ENCODE measurements at regions not wholly inside any gene's neighbourhood (a gene's known extent, or its start where the extent isn't known, plus 50 kb on each side); places are given as distances from the start of the nearest gene placed in this dataset.

- Mint-ChIP-seq H3K4me3 (no peak overlapping the region), H3K36me3 (ENCODE audit: low read depth) (no peaks in the 10 kb centered on the region), H3K9me3 (no peaks in the 10 kb centered on the region), H3K4me1 (ENCODE audit: low read depth) (no peaks in the 10 kb centered on the region), H3K27me3 (no peaks in the 10 kb centered on the region), H3K27ac (no peak overlapping the region)
- intact Hi-C loops (cut with micrococcal nuclease): no loop called here
Measured at GRCh38 chr13:108156749-108157148, 58.6 kb downstream of the LIG4 start.

DNA sequence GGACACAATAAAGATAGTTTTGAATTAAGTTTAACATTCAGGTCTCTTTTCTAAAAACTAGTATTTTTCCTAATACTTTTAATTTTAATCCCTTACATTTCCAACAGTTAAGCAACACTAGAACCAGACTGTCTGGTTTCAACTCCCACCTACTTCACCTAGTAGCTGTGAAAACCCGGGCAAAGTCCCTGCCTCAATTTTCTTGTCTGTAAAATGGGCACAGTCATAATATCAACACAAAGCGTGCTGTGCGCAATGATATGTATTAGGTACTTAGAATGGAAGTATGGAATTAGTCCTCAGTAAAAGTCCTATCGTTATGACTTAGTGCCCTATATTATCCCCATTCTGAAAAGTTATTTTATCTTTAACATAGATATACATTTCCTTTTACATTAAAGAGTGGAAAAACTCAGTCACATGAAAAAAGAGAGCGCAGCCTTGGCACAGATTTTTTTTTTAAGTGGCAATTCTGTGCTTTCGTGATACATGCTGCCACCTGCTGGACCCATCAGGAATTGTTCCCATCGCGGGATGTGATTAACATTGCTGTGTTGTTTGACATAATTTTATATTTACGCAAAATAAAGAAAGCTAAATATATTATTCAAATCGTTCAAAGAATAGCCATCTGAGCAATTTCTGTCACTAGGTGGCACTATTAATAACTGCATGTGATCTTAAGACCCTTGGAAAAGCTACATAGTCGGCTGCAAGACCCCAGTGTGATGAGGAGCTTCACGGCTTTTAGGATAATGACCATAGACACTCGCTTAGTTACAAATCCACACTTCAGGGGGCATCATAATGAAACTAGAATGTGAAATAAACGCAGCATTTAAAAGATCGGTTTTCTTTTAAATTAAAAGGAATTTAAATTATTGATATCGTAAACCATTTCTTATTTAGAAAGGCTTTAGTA is 59.9 kb downstream of the LIG4 start:
- Mint-ChIP-seq H3K4me1 (ENCODE audit: low read depth) (no peaks in the 10 kb centered on the region), H3K27ac (no peak overlapping the region), H3K36me3 (ENCODE audit: low read depth) (no peaks in the 10 kb centered on the region), H3K4me3 (no peak overlapping the region), H3K9me3 (no peaks in the 10 kb centered on the region), H3K27me3 (no peaks in the 10 kb centered on the region)
- intact Hi-C loops (cut with micrococcal nuclease): no loop called here

GRCh38 chr13:108154421-108154858 is 60.9 kb downstream of the LIG4 start:
- intact Hi-C loops (cut with micrococcal nuclease): no loop called here
- Mint-ChIP-seq H3K27ac (no peak overlapping the region), H3K36me3 (ENCODE audit: low read depth) (no peaks in the 10 kb centered on the region), H3K4me1 (ENCODE audit: low read depth) (no peaks in the 10 kb centered on the region), H3K9me3 (no peaks in the 10 kb centered on the region), H3K4me3 (no peak overlapping the region), H3K27me3 (no peaks in the 10 kb centered on the region)

- Mint-ChIP-seq H3K9me3 (no peaks in the 10 kb centered on the region), H3K4me1 (ENCODE audit: low read depth) (no peaks in the 10 kb centered on the region), H3K36me3 (ENCODE audit: low read depth) (no peaks in the 10 kb centered on the region), H3K27ac (no peak overlapping the region), H3K27me3 (no peaks in the 10 kb centered on the region), H3K4me3 (no peak overlapping the region)
- intact Hi-C loops (cut with micrococcal nuclease): no loop called here
Measured at GRCh38 chr13:108146642-108147041, 68.7 kb downstream of the LIG4 start.

DNA sequence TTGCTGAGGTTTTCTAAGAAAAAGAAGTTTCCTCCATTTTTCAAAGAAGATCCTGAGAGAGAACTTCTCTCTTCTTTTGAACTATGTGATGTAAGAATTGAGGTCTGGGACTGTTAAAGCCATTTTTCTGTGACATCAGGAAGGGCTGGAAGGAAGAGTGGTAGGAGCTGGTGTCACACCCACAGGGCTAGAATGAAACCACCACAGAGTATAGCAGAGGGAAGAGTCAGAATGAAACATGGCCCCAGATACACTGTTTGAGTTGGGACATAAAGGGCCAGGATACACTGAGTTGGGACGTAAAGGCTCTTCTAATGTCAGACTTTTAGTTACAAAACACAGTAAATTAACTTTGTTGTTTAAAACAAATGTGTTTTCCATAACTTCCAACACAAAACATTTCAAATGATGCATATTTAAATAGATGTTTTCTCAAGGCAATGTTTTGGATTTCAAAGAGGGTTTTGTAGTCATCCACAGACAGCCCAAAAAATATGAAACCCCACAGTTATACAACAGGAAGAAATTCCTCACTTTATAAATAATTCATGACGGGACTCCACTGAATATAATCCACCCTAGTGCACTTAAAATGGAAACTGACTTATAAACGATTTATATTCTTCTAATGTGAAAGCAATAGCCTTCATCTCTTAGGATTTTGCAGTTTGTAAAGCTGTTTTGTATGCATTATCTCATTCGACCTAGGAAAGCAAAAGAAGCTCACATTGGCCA is 72.5 kb downstream of the LIG4 start:
- Mint-ChIP-seq H3K36me3 (ENCODE audit: low read depth) (no peaks in the 10 kb centered on the region), H3K27ac (no peak overlapping the region), H3K4me3 (no peak overlapping the region), H3K9me3 (no peaks in the 10 kb centered on the region), H3K4me1 (ENCODE audit: low read depth) (no peaks in the 10 kb centered on the region), H3K27me3 (no peaks in the 10 kb centered on the region)
- intact Hi-C loops (cut with micrococcal nuclease): no loop called here

DNA sequence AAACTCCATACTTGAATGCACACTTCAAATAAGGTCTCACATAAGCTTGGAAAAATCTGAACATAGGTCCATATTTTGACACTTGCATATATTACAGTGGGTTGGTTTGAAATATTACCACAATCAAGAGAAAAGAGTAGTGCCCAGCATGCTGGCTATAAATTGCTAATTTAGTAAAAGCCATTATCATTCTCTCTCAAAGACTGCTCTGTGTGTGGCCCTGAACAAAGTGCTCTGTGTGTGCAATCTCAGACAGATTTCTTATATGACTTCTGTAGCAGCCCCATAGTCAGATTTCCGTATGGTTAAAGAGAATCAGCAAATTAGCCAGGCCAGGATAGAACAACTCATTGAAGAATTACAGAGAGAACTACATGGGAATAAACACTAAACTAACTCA is 78.2 kb downstream of the LIG4 start:
- Mint-ChIP-seq H3K4me1 (ENCODE audit: low read depth) (no peaks in the 10 kb centered on the region), H3K27ac (no peak overlapping the region), H3K9me3 (no peaks in the 10 kb centered on the region), H3K27me3 (no peaks in the 10 kb centered on the region), H3K36me3 (ENCODE audit: low read depth) (no peaks in the 10 kb centered on the region), H3K4me3 (no peak overlapping the region)
- intact Hi-C loops (cut with micrococcal nuclease): no loop called here

DNA sequence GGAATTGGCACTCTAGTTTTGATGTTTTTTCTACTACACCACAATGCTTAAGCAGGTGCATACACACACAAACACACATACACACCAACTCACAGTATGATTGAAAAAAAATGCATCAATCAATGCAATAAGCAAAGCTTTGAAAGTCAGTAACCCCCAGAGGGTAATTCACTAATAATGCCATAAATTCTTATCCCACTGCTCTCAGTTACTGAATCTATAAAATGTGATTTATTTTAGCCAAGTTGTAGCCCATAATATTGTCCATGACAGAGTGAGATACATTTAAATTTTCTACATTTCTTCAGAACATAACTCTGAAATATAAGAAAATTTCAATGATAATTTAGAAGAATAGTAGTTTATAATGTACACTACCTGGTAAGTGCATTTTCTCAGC is 87.9 kb downstream of the LIG4 start:
- H3K4me3 Mint-ChIP-seq: no peak overlapping the region
- no peaks in the 10 kb centered on the region for H3K4me1 Mint-ChIP-seq (ENCODE audit: low read depth)
- no peak overlapping the region for H3K27ac Mint-ChIP-seq
- no peaks in the 10 kb centered on the region for H3K27me3 Mint-ChIP-seq
- no peaks in the 10 kb centered on the region for H3K9me3 Mint-ChIP-seq
- intact Hi-C loops (cut with micrococcal nuclease): no loop called here
- no peaks in the 10 kb centered on the region for H3K36me3 Mint-ChIP-seq (ENCODE audit: low read depth)

DNA sequence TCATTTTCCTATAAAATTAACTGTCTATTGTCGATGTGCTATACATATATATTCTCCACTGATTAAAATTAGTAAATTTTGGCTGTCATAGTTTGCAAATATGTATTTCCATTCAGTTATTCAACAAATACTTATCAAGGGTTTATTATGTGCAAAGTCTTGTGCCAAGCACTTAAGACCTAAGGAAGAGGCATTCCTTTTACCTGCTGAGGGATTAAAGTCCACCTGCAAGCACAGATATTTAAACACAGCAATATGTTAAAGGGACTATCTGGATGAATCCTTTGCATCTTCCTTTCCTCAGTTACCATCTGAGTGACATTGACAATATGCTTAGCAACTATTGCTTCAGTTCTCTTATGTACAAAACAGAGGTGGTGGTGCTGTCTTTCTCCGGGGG is 89.3 kb downstream of the LIG4 start:
- Mint-ChIP-seq H3K27me3 (no peaks in the 10 kb centered on the region), H3K9me3 (no peaks in the 10 kb centered on the region), H3K4me1 (ENCODE audit: low read depth) (no peaks in the 10 kb centered on the region), H3K27ac (no peak overlapping the region), H3K4me3 (no peak overlapping the region), H3K36me3 (ENCODE audit: low read depth) (no peaks in the 10 kb centered on the region)
- intact Hi-C loops (cut with micrococcal nuclease): no loop called here

GRCh38 chr13:108121406-108121805 is 93.9 kb downstream of the LIG4 start:
- Mint-ChIP-seq H3K9me3 (no peaks in the 10 kb centered on the region), H3K36me3 (ENCODE audit: low read depth) (no peaks in the 10 kb centered on the region), H3K4me3 (no peak overlapping the region), H3K27me3 (no peaks in the 10 kb centered on the region), H3K4me1 (ENCODE audit: low read depth) (no peaks in the 10 kb centered on the region), H3K27ac (no peak overlapping the region)
- intact Hi-C loops (cut with micrococcal nuclease): no loop called here

- no peaks in the 10 kb centered on the region for H3K4me1 Mint-ChIP-seq (ENCODE audit: low read depth)
- H3K27me3 Mint-ChIP-seq: no peaks in the 10 kb centered on the region
- intact Hi-C loops (cut with micrococcal nuclease): no loop called here
- no peaks in the 10 kb centered on the region for H3K9me3 Mint-ChIP-seq
- no peaks in the 10 kb centered on the region for H3K36me3 Mint-ChIP-seq (ENCODE audit: low read depth)
- no peak overlapping the region for H3K27ac Mint-ChIP-seq
- no peak overlapping the region for H3K4me3 Mint-ChIP-seq
Measured at GRCh38 chr13:108120856-108121255, 94.5 kb downstream of the LIG4 start.

DNA sequence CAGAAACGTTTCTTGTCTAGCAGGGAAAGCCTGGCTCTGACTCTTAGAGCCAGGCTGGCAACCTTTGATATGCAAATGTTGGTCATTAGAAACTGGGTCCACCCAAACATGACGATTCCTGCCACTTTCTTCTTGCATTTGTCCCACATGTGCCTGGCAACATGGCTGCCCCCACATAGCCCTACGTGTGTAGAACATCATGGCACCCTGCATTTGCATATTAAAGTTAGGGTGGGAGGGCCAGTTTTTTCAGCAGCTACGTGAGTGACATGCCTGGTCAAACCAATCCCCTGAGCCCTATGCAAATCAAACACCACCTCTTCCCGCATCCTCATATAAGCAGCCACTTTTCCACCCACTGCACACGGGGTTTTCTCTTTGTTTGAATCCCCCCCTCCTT is 95.0 kb downstream of the LIG4 start:
- H3K27ac Mint-ChIP-seq: no peak overlapping the region
- H3K4me1 Mint-ChIP-seq (ENCODE audit: low read depth): no peaks in the 10 kb centered on the region
- H3K4me3 Mint-ChIP-seq: no peak overlapping the region
- H3K9me3 Mint-ChIP-seq: peaks cover 3% of the 10 kb centered on the region
- no peaks in the 10 kb centered on the region for H3K27me3 Mint-ChIP-seq
- no peaks in the 10 kb centered on the region for H3K36me3 Mint-ChIP-seq (ENCODE audit: low read depth)
- intact Hi-C loops (cut with micrococcal nuclease): no loop called here

- H3K27ac Mint-ChIP-seq: no peak overlapping the region
- no peaks in the 10 kb centered on the region for H3K27me3 Mint-ChIP-seq
- H3K9me3 Mint-ChIP-seq: peaks cover 9% of the 10 kb centered on the region
- H3K4me1 Mint-ChIP-seq (ENCODE audit: low read depth): no peaks in the 10 kb centered on the region
- H3K36me3 Mint-ChIP-seq (ENCODE audit: low read depth): no peaks in the 10 kb centered on the region
- H3K4me3 Mint-ChIP-seq: no peak overlapping the region
- intact Hi-C loops (cut with micrococcal nuclease): no loop called here
Measured at GRCh38 chr13:108115738-108116137, 99.6 kb downstream of the LIG4 start.

DNA sequence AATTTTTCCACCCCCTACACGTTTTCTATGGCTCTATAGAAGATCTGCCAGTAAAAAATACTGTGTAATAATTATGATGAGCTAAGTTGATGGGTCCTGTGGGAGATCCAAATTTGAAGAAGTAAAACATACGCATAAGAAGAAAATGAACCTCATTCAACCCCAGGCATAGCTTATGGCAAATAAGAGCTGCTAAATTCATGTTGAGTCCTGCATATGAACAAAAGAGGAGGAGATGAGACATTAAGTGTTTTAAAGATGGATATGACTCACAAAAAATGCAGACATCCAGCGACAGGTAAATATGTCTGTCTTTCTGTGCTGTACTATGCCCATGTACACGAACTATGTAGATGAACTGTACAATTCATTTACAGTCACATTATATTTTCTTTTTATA is 101.9 kb downstream of the LIG4 start:
- peaks cover 9% of the 10 kb centered on the region for H3K9me3 Mint-ChIP-seq

GRCh38 chr13:108104736-108105135 is 110.6 kb downstream of the LIG4 start:
- Mint-ChIP-seq H3K27ac (no peak overlapping the region), H3K4me1 (ENCODE audit: low read depth) (no peaks in the 10 kb centered on the region)
- intact Hi-C loops (cut with micrococcal nuclease): no loop called here

More for the DNA sequence above, 101.9 kb downstream of the LIG4 start:
- Mint-ChIP-seq H3K27ac (no peak overlapping the region), H3K4me1 (ENCODE audit: low read depth) (no peaks in the 10 kb centered on the region), H3K36me3 (ENCODE audit: low read depth) (no peaks in the 10 kb centered on the region), H3K4me3 (no peak overlapping the region), H3K27me3 (no peaks in the 10 kb centered on the region)
- intact Hi-C loops (cut with micrococcal nuclease): no loop called here

More at GRCh38 chr13:108104736-108105135, 110.6 kb downstream of the LIG4 start:
- Mint-ChIP-seq H3K36me3 (ENCODE audit: low read depth) (no peaks in the 10 kb centered on the region), H3K9me3 (peaks cover 11% of the 10 kb centered on the region), H3K4me3 (no peak overlapping the region), H3K27me3 (no peaks in the 10 kb centered on the region)

Data from dendritic cell treated with granulocyte-macrophage colony-stimulating factor and Interleukin-4, amounts not matched to agents 40 ng/mL and 50 ng/mL, for 4 days (primary cell).